Thyroid gland (tissue), 4 donors: ENCODE measurements at regions not wholly inside any gene's neighbourhood (a gene's known extent, or its start where the extent isn't known, plus 50 kb on each side); places are given as distances from the start of the nearest gene placed in this dataset.

Experiments used
- DNase-seq, 2 donors: peaks; one replicate each; pipeline ENCODE4 v3.0.0-alpha.2; 2019
- H3K27ac ChIP-seq, 3 donors: fragments of 200-600 bp; sonication (generic); 1 replicate in 2 of 3; 2 replicates in 1 of 3; pipeline ENCODE4 v1.5.1; 2016 to 2019; ENCODE audit warnings: mild to moderate bottlenecking in 1 of 3, moderate library complexity in 1 of 3
- H3K27me3 ChIP-seq: fragments of 200-600 bp; sonication (generic); one replicate; pipeline ENCODE4 v1.5.1; 2019
- H3K36me3 ChIP-seq, 2 donors: fragments of 200-600 bp; sonication (generic); one replicate each; pipeline ENCODE4 v1.5.1; 2016 to 2019
- H3K4me1 ChIP-seq, 2 donors: fragments of 200-600 bp; sonication (generic); one replicate each; pipeline ENCODE4 v1.5.1; 2017 to 2019
- H3K4me3 ChIP-seq, 3 donors: fragments of 200-600 bp; sonication (generic); replicated peaks in 1 of 3; 1 replicate in 2 of 3; 2 replicates in 1 of 3; pipeline ENCODE4 v1.5.1; 2016; ENCODE audit warnings: mild to moderate bottlenecking in 1 of 3
- H3K9me3 ChIP-seq: fragments of 200-600 bp; sonication (generic); one replicate; pipeline ENCODE4 v1.5.1; 2017
- CTCF ChIP-seq, 6 experiments: fragments of 200-600 bp in 3 of 6; fragments of 450-650 bp in 3 of 6; sonication (generic) in 3 of 6; IDR thresholded peaks; one replicate each; pipeline ENCODE4 v1.5.1; 2016 to 2019; ENCODE audit warnings: antibody characterized with exemption in 6 of 6, mild to moderate bottlenecking in 2 of 6, inconsistent platforms in 1 of 6, moderate library complexity in 1 of 6
- POLR2A ChIP-seq, 2 donors: fragments of 450-650 bp; IDR thresholded peaks; one replicate each; pipeline ENCODE4 v1.6.1; 2017; ENCODE audit warnings: antibody characterized with exemption in 2 of 2, mild to moderate bottlenecking in 2 of 2, moderate library complexity in 1 of 2
- WGBS, 2 donors: methylation state at CpG; one replicate each; pipeline ENCODE4 v1.1.5; 2017; 5-methylcytosine and 5-hydroxymethylcytosine counted together
- intact Hi-C: fragments of 100-400 bp; cut with DNase I; formaldehyde crosslinking; loops from one replicate; pipeline ENCODE4 v1.15.1; 2023

DNA sequence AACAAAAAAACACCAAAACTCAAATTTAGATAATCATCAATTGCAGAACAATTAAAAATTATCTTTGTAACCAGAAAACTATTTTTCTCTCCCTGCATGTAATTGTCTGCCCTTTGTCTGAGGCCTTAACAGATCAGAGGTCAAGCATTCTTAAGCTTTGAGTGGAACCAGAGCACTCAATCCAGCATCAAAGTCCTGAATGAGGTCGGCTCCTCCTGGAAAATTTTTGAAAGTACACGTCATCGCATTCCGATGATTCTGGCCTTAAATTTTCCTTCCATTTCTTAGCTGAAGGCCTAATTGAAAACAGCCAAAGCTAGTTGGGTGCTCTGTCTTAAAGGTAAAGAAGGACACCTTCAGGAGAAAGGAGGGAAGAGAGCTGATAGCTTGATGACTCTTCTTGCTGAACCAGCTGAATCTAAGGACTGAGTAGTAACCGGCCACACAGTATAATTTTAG lies 510.2 kb upstream of the SULF2 start:
- Histone ChIP-seq H3K36me3 (no peaks in the 10 kb centered on the region), H3K9me3 (no peaks in the 10 kb centered on the region), H3K27ac (peak overlapping the region; percentile 35 to 59 (median 50)), H3K4me1 (peaks cover 3 to 21% of the 10 kb centered on the region in 2 donors), H3K27me3 (no peaks in the 10 kb centered on the region), H3K4me3 (no peak overlapping the region)
- intact Hi-C loops, result no loop called here
- peak; percentile 51 to 53 for DNase-seq
- WGBS, 2 donors, result 18 to 24% methylated on average over 5 of the region's 5 CpGs
- TF ChIP-seq POLR2A (IDR thresholded peaks at IDR 0.05) (no peak), CTCF (IDR thresholded peaks at IDR 0.05) (peak in 4 of 6 experiments; percentile 26 to 60 (median 44))

DNA sequence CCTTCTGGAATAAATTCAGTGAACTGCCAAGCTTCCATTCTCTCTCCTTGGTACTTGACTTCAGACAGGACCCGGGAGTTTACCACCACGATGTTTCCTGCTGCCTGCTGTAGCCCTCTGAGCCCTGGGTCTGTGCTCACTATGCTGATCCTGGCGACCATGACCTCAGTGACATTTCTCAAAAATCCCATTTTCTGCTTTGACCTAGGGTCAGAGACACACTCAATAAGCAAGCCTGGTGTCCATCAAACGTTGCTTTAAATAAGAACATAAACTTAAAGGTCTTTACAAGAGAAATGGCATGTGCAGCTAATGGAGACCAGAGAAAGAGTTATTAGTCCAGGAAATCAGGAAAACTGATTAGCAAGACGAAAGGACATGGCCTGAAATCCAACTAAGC lies 509.7 kb upstream of the SULF2 start:
- Histone ChIP-seq H3K4me3 (no peak overlapping the region), H3K27me3 (no peaks in the 10 kb centered on the region), H3K4me1 (peaks cover 3 to 21% of the 10 kb centered on the region in 2 donors), H3K36me3 (no peaks in the 10 kb centered on the region), H3K9me3 (no peaks in the 10 kb centered on the region), H3K27ac (peak overlapping the region; percentile 35 to 59 (median 50))
- 63 to 66% methylated on average over 5 of the region's 5 CpGs for WGBS, 2 donors
- no peak for TF ChIP-seq CTCF (IDR thresholded peaks at IDR 0.05)
- no peak for TF ChIP-seq POLR2A (IDR thresholded peaks at IDR 0.05)
- intact Hi-C loops, result no loop called here
- no peak for DNase-seq

GRCh38 chr20:48294196-48294595 lies 508.9 kb upstream of the SULF2 start:
- Histone ChIP-seq H3K27me3 (no peaks in the 10 kb centered on the region), H3K27ac (no peak overlapping the region), H3K9me3 (no peaks in the 10 kb centered on the region), H3K36me3 (no peaks in the 10 kb centered on the region), H3K4me3 (no peak overlapping the region), H3K4me1 (peaks cover 3 to 21% of the 10 kb centered on the region in 2 donors)
- intact Hi-C loops, result no loop called here
- no peak for TF ChIP-seq POLR2A (IDR thresholded peaks at IDR 0.05)
- no peak for TF ChIP-seq CTCF (IDR thresholded peaks at IDR 0.05)
- no peak for DNase-seq
- WGBS, 2 donors, result 83 to 84% methylated on average over 5 of the region's 5 CpGs

DNA sequence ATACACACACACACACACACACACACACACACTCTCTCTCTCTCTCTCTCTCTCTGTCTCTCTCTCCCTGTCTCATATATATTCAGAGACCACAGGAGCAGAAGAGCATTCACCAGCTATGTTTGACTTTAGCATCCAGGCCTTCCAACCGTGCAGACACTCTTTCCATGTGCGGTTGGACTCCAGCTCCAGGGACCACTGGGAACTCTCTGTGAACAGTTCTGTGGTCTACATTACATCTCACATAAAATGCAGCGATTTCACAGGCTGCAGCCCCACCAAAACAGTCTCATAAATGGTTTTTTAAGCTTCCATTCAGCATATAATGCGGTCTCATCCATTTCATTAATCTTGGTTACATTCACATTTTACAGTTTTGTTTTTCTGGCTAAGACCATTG lies 508.4 kb upstream of the SULF2 start:
- Histone ChIP-seq H3K36me3 (no peaks in the 10 kb centered on the region), H3K4me1 (peaks cover 3 to 21% of the 10 kb centered on the region in 2 donors), H3K9me3 (no peaks in the 10 kb centered on the region), H3K27ac (no peak overlapping the region), H3K27me3 (no peaks in the 10 kb centered on the region), H3K4me3 (no peak overlapping the region)
- 84 to 90% methylated on average over 4 of the region's 4 CpGs for WGBS, 2 donors
- DNase-seq, result no peak
- intact Hi-C loops, result no loop called here
- no peak for TF ChIP-seq POLR2A (IDR thresholded peaks at IDR 0.05)

DNA sequence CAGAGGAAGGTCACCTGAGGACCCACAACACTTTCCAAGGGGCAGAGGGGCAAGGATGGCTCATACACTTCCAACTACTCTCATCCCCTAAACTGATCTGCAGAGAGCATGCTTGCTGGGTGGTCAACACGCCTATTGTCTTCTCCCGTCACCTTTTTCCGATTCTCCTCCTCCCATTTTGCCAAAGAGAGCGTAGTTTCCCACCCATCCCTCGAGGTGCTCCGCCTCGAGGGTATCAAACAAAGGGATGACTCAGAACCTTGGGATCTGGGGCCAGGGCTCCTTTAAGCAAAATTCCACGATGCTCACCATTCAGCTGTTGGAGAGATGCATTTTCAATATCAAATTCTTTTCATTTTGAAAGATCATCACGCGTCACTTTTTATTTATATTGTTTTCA lies 507.5 kb upstream of the SULF2 start:
- TF ChIP-seq CTCF (IDR thresholded peaks at IDR 0.05) (no peak), POLR2A (IDR thresholded peaks at IDR 0.05) (no peak)
- intact Hi-C loops, result no loop called here

GRCh38 chr20:48291896-48292295 lies 506.6 kb upstream of the SULF2 start:
- DNase-seq, result no peak
- TF ChIP-seq CTCF (IDR thresholded peaks at IDR 0.05) (no peak), POLR2A (IDR thresholded peaks at IDR 0.05) (no peak)
- Histone ChIP-seq H3K9me3 (no peaks in the 10 kb centered on the region), H3K27me3 (no peaks in the 10 kb centered on the region), H3K36me3 (no peaks in the 10 kb centered on the region), H3K4me3 (no peak overlapping the region), H3K27ac (no peak overlapping the region), H3K4me1 (peaks cover 3 to 21% of the 10 kb centered on the region in 2 donors)
- intact Hi-C loops, result no loop called here
- 88 to 90% methylated on average over 4 of the region's 4 CpGs for WGBS, 2 donors

More for the DNA sequence above, 507.5 kb upstream of the SULF2 start:
- no peak overlapping the region for H3K4me3 ChIP-seq
- DNase-seq, result no peak
- H3K27ac ChIP-seq, result no peak overlapping the region
- no peaks in the 10 kb centered on the region for H3K27me3 ChIP-seq
- 90 to 91% methylated on average over 10 of the region's 10 CpGs for WGBS, 2 donors
- no peaks in the 10 kb centered on the region for H3K36me3 ChIP-seq
- peaks cover 3 to 21% of the 10 kb centered on the region in 2 donors for H3K4me1 ChIP-seq
- no peaks in the 10 kb centered on the region for H3K9me3 ChIP-seq
